AG08396 (cell line): ENCODE measurements at regions not wholly inside any gene's neighbourhood (a gene's known extent, or its start where the extent isn't known, plus 50 kb on each side); places are given as distances from the start of the nearest gene placed in this dataset.
A peak's percentile ranks its signal among the peaks of the same experiment; 100 is the strongest.

ENCODE experiments used
- DNase-seq: peaks from one replicate; pipeline ENCODE4 v3.0.0; 2012; ENCODE audit warnings: low spot score, mixed read lengths

- peak; percentile 74 for DNase-seq
Measured at GRCh38 chr20:39874049-39874893, 814.8 kb downstream of the MAFB start.

- DNase-seq = no peak
Measured at GRCh38 chr20:39873286-39873685, 815.8 kb downstream of the MAFB start.

- no peak for DNase-seq
Measured at GRCh38 chr20:39871013-39871412, 818.0 kb downstream of the MAFB start.

GRCh38 chr20:39865446-39865845 is 823.6 kb downstream of the MAFB start:
- no peak for DNase-seq

- no peak for DNase-seq
Measured at GRCh38 chr20:39862470-39862891, 826.6 kb downstream of the MAFB start.

- DNase-seq = no peak
Measured at GRCh38 chr20:39861381-39861780, 827.7 kb downstream of the MAFB start.

GRCh38 chr20:39857835-39858234 is 831.2 kb downstream of the MAFB start:
- no peak for DNase-seq

- DNase-seq = no peak
Measured at GRCh38 chr20:39857187-39857586, 831.8 kb downstream of the MAFB start.

- no peak for DNase-seq
Measured at GRCh38 chr20:39855799-39856198, 833.2 kb downstream of the MAFB start.

- DNase-seq = no peak
Measured at GRCh38 chr20:39855056-39855455, 834.0 kb downstream of the MAFB start.

GRCh38 chr20:39853636-39854035 is 835.4 kb downstream of the MAFB start:
- DNase-seq = peak; percentile 68

GRCh38 chr20:39853050-39853449 is 836.0 kb downstream of the MAFB start:
- DNase-seq = no peak

GRCh38 chr20:39851459-39851858 is 837.6 kb downstream of the MAFB start:
- peak; percentile 32 for DNase-seq

- no peak for DNase-seq
Measured at GRCh38 chr20:39850821-39851330, 838.2 kb downstream of the MAFB start.

GRCh38 chr20:39850246-39850645 is 838.8 kb downstream of the MAFB start:
- no peak for DNase-seq

GRCh38 chr20:39849664-39850063 is 839.4 kb downstream of the MAFB start:
- peak; percentile 83 for DNase-seq

- no peak for DNase-seq
Measured at GRCh38 chr20:39849171-39849570, 839.9 kb downstream of the MAFB start.

GRCh38 chr20:39839399-39840119 is 849.5 kb downstream of the MAFB start:
- no peak for DNase-seq

GRCh38 chr20:39837561-39837960 is 851.5 kb downstream of the MAFB start:
- DNase-seq = no peak

- DNase-seq = no peak
Measured at GRCh38 chr20:39835130-39835842, 853.8 kb downstream of the MAFB start.

GRCh38 chr20:39830903-39831302 is 858.1 kb downstream of the MAFB start:
- no peak for DNase-seq

- no peak for DNase-seq
Measured at GRCh38 chr20:39829661-39830060, 859.4 kb downstream of the MAFB start.
